GM23338 (cell line): ENCODE measurements at regions not wholly inside any gene's neighbourhood (a gene's known extent, or its start where the extent isn't known, plus 50 kb on each side); places are given as distances from the start of the nearest gene placed in this dataset.

Experiments used
- ATAC-seq: fragments of 200-7000 bp; cut with Tn5 transposase; 3 replicates; pipeline ENCODE4 v1.9.1; 2020
- DNase-seq: peaks from one replicate; pipeline ENCODE4 v3.0.0-alpha.2; 2015; ENCODE audit warnings: low spot score
- H2AFZ ChIP-seq: fragments of 200-600 bp; sonication (generic); 2 replicates; pipeline ENCODE4 v1.8.0; 2016; ENCODE audit warnings: antibody characterized with exemption, mild to moderate bottlenecking, moderate library complexity
- H3F3A ChIP-seq: fragments of 200-600 bp; sonication (generic); replicated peaks from 2 replicates; pipeline ENCODE4 v1.8.0; 2017; ENCODE audit warnings: antibody characterized with exemption, mixed run types, low read depth
- H3K27ac ChIP-seq: fragments of 200-600 bp; sonication (generic); 2 replicates; pipeline ENCODE4 v1.6.1; 2016; ENCODE audit warnings: low read depth
- H3K27me3 ChIP-seq: fragments of 200-600 bp; sonication (generic); 2 replicates; pipeline ENCODE4 v1.8.0; 2016; ENCODE audit warnings: mild to moderate bottlenecking, mixed run types, moderate library complexity; ENCODE audit not compliant: insufficient read depth
- H3K36me3 ChIP-seq: fragments of 200-600 bp; sonication (generic); 2 replicates; pipeline ENCODE4 v1.8.0; 2016; ENCODE audit warnings: mild to moderate bottlenecking; ENCODE audit not compliant: insufficient read depth
- H3K4me1 ChIP-seq: fragments of 200-600 bp; sonication (generic); 2 replicates; pipeline ENCODE4 v1.8.0; 2016; ENCODE audit warnings: mild to moderate bottlenecking, moderate library complexity; ENCODE audit not compliant: insufficient read depth
- H3K4me2 ChIP-seq: fragments of 200-600 bp; sonication (generic); 2 replicates; pipeline ENCODE4 v1.7.1; 2017; ENCODE audit warnings: mixed run types
- H3K4me3 ChIP-seq: fragments of 200-600 bp; sonication (generic); 2 replicates; pipeline ENCODE4 v1.6.1; 2016; ENCODE audit warnings: mixed run types
- H3K79me2 ChIP-seq: fragments of 200-600 bp; sonication (generic); replicated peaks from 2 replicates; pipeline ENCODE4 v1.8.0; 2017; ENCODE audit warnings: mild to moderate bottlenecking; ENCODE audit not compliant: insufficient read depth
- H3K9me2 ChIP-seq: fragments of 200-600 bp; sonication (generic); 2 replicates; pipeline ENCODE4 v1.8.0; 2017; ENCODE audit not compliant: insufficient read depth
- H4K20me1 ChIP-seq: fragments of 200-600 bp; sonication (generic); replicated peaks from 2 replicates; pipeline ENCODE4 v1.8.0; 2017; ENCODE audit warnings: mild to moderate bottlenecking; ENCODE audit not compliant: insufficient read depth
- H3K27ac Mint-ChIP-seq: 2 replicates; pipeline ENCODE4 v1.8.0; 2020; ENCODE audit warnings: inconsistent platforms, mild to moderate bottlenecking, moderate library complexity, mixed read lengths
- H3K27me3 Mint-ChIP-seq: 3 replicates; pipeline ENCODE4 v1.8.0; 2022; ENCODE audit warnings: low read depth, mild to moderate bottlenecking, moderate library complexity, mixed read lengths, inconsistent platforms; ENCODE audit not compliant: insufficient read depth, poor library complexity
- H3K36me3 Mint-ChIP-seq: 3 replicates; pipeline ENCODE4 v1.8.0; 2021; ENCODE audit warnings: low read depth, mild to moderate bottlenecking, inconsistent platforms, moderate library complexity, mixed read lengths
- H3K4me1 Mint-ChIP-seq: 3 replicates; pipeline ENCODE4 v1.8.0; 2020; ENCODE audit warnings: mild to moderate bottlenecking, inconsistent platforms, mixed read lengths
- H3K4me3 Mint-ChIP-seq: 3 replicates; pipeline ENCODE4 v1.8.0; 2021; ENCODE audit warnings: moderate library complexity, mild to moderate bottlenecking, inconsistent platforms, mixed read lengths
- H3K9me3 Mint-ChIP-seq: 3 replicates; pipeline ENCODE4 v1.8.0; 2020; ENCODE audit warnings: moderate library complexity, mild to moderate bottlenecking, inconsistent platforms, mixed read lengths
- CREB1 ChIP-seq: fragments of 250-450 bp; sonication (Bioruptor Pico); IDR thresholded peaks from 2 replicates; pipeline ENCODE4 v1.5.0; 2020; ENCODE audit warnings: low read depth, mild to moderate bottlenecking, moderate library complexity
- CTCF ChIP-seq, 2 experiments: fragments of 200-600 bp in 1 of 2; sonication (generic) in 1 of 2; conservative IDR thresholded peaks; 2 replicates each; pipeline versions ENCODE4 v1.5.1 to v1.6.1; 2016 to 2017; ENCODE audit warnings: antibody characterized with exemption in 2 of 2, low read depth in 2 of 2, mild to moderate bottlenecking in 2 of 2, moderate library complexity in 1 of 2
- ETS1 ChIP-seq: IDR thresholded peaks from 2 replicates; pipeline ENCODE4 v1.6.1; 2016; ENCODE audit warnings: antibody characterized with exemption
- EZH2 ChIP-seq: fragments of 200-600 bp; sonication (generic); IDR thresholded peaks from one replicate; pipeline ENCODE4 v1.8.0; 2017; ENCODE audit warnings: antibody characterized with exemption, mild to moderate bottlenecking, low read depth; ENCODE audit not compliant: unreplicated experiment
- EZH2phosphoT487 ChIP-seq: fragments of 200-600 bp; sonication (generic); IDR thresholded peaks from one replicate; pipeline ENCODE4 v1.8.1; 2018; ENCODE audit warnings: antibody characterized with exemption; ENCODE audit not compliant: unreplicated experiment
- JUNB ChIP-seq: IDR thresholded peaks from one replicate; pipeline ENCODE4 v1.6.1; 2016; ENCODE audit warnings: antibody characterized with exemption; ENCODE audit not compliant: unreplicated experiment
- NANOG ChIP-seq: IDR thresholded peaks from 2 replicates; pipeline ENCODE4 v1.6.1; 2016; ENCODE audit warnings: antibody characterized with exemption, borderline replicate concordance
- POLR2AphosphoS5 ChIP-seq: IDR thresholded peaks from 2 replicates; pipeline ENCODE4 v1.6.1; 2016; ENCODE audit warnings: antibody characterized with exemption, low read depth
- REST ChIP-seq: IDR thresholded peaks from one replicate; pipeline ENCODE4 v1.6.1; 2018; ENCODE audit warnings: antibody characterized with exemption; ENCODE audit not compliant: unreplicated experiment
- STAT1 ChIP-seq: IDR thresholded peaks from one replicate; pipeline ENCODE4 v1.6.1; 2016; ENCODE audit warnings: antibody characterized with exemption; ENCODE audit not compliant: unreplicated experiment
- ZNF114 ChIP-seq: fragments of 250-450 bp; sonication (Bioruptor Pico); IDR thresholded peaks from 2 replicates; pipeline ENCODE4 v1.5.0; 2020; ENCODE audit warnings: mild to moderate bottlenecking, moderate library complexity
- ZNF331 ChIP-seq: fragments of 250-450 bp; sonication (Bioruptor Pico); IDR thresholded peaks from 2 replicates; pipeline ENCODE4 v1.5.0; 2020; ENCODE audit warnings: low read depth, mild to moderate bottlenecking, moderate library complexity
- ZNF462 ChIP-seq: fragments of 250-450 bp; sonication (Bioruptor Pico); IDR thresholded peaks from 2 replicates; pipeline ENCODE4 v1.5.0; 2020; ENCODE audit warnings: mild to moderate bottlenecking, moderate library complexity

GRCh38 chr9:86731511-86732063 is 215.7 kb downstream of the GAS1 start:
- Histone ChIP-seq H3K4me1 (no peaks in the 10 kb centered on the region), H3K27ac (no peak overlapping the region), H3F3A (no peaks in the 10 kb centered on the region), H4K20me1 (no peaks in the 10 kb centered on the region; the same call in 1 of the 2 replicates), H3K4me2 (no peak overlapping the region), H3K27me3 (no peaks in the 10 kb centered on the region), H3K79me2 (no peaks in the 10 kb centered on the region), H3K36me3 (no peaks in the 10 kb centered on the region), H3K4me3 (no peak overlapping the region), H3K9me2 (no peaks in the 10 kb centered on the region), H2AFZ (no peak overlapping the region)
- Mint-ChIP-seq H3K4me3 (no peak overlapping the region), H3K9me3 (no peaks in the 10 kb centered on the region), H3K27me3 (peaks cover 2% of the 10 kb centered on the region), H3K27ac (no peak overlapping the region), H3K36me3 (no peaks in the 10 kb centered on the region), H3K4me1 (peaks cover 6% of the 10 kb centered on the region)
- ATAC-seq (no peak), DNase-seq (no peak)
- TF ChIP-seq CREB1 (CRISPR knock-in tag) (no peak), POLR2AphosphoS5 (no peak), ZNF331 (CRISPR knock-in tag) (no peak), EZH2phosphoT487 (no peak), JUNB (no peak), NANOG (no peak), ETS1 (no peak), REST (no peak), CTCF (conservative IDR thresholded peaks at IDR 0.05; ENCODE audit: low read depth in 2 of 2) (no peak), EZH2 (no peak), ZNF114 (CRISPR knock-in tag) (no peak), STAT1 (no peak), ZNF462 (CRISPR knock-in tag) (no peak)
